HT-29 (cell line): ENCODE measurements at regions not wholly inside any gene's neighbourhood (a gene's known extent, or its start where the extent isn't known, plus 50 kb on each side); places are given as distances from the start of the nearest gene placed in this dataset.
A peak's percentile ranks its signal among the peaks of the same experiment; 100 is the strongest.

Experiments used
- DNase-seq: peaks from one replicate; pipeline ENCODE4 v3.0.0-alpha.2; 2015; ENCODE audit warnings: low spot score

DNA sequence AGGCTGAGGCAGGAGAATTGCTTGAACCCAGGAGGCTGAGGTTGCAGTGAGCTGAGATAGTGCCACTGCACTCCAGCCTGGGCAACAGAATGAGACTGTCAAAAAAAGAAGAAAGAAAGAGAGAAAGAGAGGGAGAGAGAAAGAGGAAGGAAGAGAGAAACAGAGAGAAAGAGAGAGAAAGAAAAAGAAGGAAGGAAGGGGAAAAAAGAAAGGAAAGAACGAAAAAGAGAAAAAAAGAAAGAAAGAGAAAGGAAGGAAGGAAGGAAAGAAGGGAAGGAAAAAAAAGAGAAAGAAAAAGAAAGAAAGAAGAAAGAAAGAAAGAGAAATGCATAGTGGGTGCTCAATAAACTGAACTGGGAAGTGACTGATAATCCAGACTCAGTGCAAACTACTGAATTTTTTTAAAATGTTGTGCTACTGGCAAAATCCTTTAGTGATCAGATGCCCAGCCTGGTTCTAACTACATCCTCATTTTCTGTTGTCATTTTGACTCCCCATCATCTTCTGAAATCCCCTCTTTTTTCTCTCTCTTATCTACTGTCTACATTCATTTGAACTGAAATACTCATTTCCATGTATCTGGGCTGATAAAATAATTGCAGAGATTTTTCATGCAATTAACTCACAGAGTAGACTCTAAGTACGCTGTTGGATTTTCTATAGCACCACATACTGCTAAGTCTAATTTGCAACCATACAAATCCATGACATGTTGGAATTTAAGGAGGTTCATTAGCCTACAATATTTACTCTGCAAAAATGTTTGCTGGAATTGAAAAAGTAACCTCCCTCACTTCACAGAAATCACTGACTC lies 85.3 kb upstream of the HIVEP1 start:
- no peak for DNase-seq

GRCh38 chr6:11925805-11926204 lies 86.3 kb upstream of the HIVEP1 start:
- no peak for DNase-seq

- DNase-seq: no peak
These were observed 88.5 kb upstream of the HIVEP1 start for GRCh38 chr6:11923621-11924020.

DNA sequence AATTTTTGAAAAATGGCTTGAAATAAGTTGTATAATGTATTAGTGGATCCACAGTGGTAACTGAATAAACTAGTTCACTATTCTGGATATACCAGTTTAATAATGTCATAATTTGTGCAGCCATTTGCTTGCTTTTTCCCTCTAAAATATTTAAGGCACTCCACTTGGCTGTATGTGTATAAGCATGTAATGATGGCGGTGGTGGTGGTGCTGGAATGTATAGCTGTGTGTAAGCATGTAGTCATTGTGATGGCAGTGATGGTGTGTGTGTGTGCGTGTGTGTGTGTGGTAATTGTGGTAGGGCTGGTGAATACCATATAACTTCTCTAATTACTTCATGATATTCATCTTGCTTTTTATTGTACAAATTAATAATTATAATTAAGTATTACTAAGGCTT lies 89.2 kb upstream of the HIVEP1 start:
- no peak for DNase-seq

- DNase-seq: no peak
These were observed 90.4 kb upstream of the HIVEP1 start for GRCh38 chr6:11921751-11922150.

GRCh38 chr6:11921017-11921438 lies 91.1 kb upstream of the HIVEP1 start:
- DNase-seq: peak; percentile 9

DNA sequence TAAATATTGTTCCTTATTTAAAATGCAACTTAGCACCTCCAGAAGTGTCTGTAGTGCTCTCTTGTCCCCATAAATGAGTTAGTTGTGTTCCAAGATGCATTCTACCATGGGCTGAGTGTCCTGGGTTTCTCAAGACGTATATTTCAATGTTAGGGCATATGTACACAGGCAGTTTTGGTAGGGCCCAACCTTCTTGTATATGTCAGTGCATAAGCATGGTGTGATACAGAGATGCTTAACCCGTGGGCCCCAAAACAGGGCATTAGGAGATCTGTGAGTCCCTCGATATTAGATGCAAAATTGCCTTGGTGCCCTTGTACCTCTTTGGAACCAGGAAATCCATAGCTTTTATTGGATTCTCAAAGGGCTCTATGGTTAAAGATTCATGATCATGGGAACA lies 91.5 kb upstream of the HIVEP1 start:
- no peak for DNase-seq

DNA sequence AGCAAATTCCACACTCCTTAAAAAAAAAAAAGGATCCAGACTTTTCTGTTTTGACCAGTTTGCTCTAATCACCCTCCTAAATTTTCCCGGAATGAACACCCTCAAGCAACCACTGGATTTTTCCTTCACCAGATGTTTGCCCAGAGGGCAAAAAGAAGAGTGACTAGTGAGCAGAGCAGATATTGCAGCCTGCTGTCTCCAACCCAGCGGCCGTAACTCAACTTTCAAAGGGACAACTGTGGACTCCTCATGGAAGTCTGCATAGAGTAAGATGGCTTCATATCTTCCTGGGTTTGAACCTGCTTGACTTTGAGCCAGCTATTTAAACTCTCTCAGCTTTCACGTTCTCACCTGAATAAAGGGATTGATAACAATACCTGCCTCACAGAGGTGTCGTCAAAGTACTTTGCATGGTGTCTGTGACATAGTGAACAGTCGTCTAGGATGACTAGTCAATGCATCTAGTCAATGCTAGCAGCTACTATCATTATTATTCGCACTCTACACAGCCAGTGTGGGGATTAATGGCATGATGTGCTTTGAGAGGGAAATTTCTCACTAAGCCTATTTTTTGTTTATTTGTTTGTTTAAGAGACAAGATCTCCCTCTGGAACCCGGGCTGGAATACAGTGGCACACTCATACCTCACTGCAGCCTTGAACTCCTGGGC lies 92.2 kb upstream of the HIVEP1 start:
- DNase-seq: no peak

GRCh38 chr6:11918739-11919605 lies 93.1 kb upstream of the HIVEP1 start:
- DNase-seq: no peak

GRCh38 chr6:11917951-11918738 lies 94.0 kb upstream of the HIVEP1 start:
- peak; percentile 45 for DNase-seq

GRCh38 chr6:11912420-11912819 lies 99.7 kb upstream of the HIVEP1 start:
- no peak for DNase-seq

- DNase-seq: no peak
These were observed 100.6 kb upstream of the HIVEP1 start for GRCh38 chr6:11911538-11911937.

- DNase-seq: no peak
These were observed 102.4 kb upstream of the HIVEP1 start for GRCh38 chr6:11909696-11910132.

- DNase-seq: no peak
These were observed 103.5 kb upstream of the HIVEP1 start for GRCh38 chr6:11908436-11909105.

DNA sequence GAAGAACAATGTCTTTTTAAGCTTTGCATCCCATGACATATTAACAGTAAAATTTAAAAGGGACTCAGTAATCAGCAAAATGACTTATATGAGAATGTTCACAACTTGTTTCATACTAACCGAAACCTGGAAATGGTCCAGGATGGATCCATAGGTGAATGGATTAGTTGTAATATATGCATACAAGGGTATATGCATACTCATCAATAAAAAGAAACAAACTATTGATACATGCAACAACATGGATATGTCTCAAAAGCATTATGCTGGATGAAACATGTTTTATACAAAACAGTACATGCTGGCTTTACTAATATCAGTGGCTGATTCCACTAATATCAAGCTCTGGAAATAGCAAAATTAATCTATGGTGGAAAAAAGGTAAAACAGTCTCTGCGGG lies 108.5 kb upstream of the HIVEP1 start:
- DNase-seq: no peak

DNA sequence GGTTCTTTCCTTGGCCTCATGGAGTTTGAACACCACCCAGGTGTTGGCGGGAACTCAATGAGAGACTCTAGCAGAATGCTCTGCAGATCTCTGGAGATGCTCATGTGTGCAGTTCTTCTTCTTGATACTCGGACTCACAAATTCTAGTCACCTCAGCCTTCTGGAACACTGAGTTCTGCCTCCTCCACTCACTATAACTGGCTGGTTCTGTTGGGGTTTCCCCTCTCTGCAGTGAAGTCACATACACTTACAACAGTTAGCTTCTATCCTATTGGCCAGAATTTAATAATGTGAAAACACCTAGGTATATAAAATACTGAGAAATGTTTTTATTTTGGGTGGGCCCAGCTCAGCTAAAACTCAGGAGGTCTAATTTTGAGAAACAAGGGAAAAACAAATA lies 109.6 kb upstream of the HIVEP1 start:
- no peak for DNase-seq

DNA sequence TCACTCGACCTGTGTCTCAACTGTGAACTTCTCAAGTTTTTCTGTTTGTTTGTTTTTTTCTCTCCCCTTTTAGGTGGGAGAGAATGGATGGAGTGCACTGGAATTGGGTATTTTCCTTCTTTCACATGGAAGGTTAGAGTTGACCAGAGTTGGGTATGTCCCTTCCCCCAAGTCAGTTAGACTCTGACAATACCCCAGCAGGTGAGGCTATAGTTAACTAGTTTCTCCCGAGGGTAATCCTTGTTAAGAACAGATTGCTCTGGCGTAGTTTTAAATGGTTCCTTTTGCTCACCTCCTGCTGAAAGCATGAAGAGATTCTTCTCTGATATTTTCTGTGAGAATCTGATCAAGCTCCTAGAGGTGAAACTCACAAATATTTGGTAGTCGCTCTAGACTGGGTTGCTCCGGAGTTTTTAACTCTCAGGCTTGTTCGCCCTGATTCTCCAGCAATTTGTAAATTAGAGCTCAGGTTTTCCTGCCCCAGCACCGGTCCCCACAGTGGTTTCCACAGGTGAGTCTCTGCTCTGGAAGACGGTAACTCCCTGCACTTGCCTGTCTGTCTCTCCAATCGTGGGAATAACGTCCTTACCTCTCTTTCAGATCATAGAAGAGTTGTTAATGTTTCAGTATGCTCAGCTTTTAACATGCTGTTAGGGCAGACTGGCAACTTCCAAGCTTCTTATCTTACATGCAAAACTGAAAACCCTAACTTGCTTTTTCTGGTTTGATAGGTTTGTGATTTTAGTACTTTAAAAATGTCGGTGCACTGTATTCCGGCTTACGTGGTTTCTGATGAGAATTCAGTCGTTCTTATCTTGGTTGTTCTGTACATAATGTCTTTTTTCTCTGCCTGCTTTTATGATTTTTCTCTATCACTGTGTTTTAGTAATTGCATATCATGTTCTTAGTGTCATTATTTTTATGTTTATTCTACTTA lies 111.2 kb upstream of the HIVEP1 start:
- no peak for DNase-seq

- no peak for DNase-seq
These were observed 112.5 kb upstream of the HIVEP1 start for GRCh38 chr6:11899645-11900044.

DNA sequence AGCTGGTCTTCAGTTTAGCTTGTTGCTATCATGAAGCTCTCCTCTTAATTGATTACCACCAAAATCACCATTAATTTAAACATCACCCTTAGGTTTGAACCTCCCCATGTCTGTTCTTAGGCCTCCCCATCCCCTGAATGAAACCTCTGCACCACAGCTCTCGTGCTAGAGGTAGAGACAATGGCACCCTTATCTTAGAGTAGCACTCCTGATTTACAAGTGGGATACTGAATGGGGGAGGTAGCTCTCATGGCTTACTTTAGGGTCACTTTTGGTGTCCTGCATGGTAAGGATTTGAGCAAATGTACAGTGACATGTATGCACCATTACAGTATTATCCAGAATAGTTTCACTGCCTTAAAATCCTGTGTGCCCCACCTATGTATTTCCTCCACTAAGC lies 115.6 kb upstream of the ADTRP start:
- no peak for DNase-seq

DNA sequence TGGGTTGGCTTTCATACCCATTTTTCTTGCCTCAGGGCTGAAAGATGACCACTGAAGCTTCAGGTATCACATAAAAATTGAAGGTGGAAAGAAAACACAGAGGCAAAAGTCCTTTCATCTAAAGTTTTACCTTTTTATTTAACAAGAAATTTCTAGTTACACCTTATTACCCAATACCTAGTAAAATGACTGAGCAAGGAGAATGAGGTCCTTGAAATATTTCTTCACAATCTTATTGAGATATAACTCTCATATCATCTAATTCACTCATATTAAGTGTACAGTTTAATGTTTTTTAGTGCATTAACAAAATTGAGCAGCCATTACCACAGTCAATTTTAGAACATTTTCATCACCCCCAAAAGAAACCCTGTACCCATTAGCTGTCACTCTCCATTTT lies 112.9 kb upstream of the ADTRP start:
- DNase-seq: no peak
